ENCODE measurements at regions not wholly inside any gene's neighbourhood (a gene's known extent, or its start where the extent isn't known, plus 50 kb on each side); places are given as distances from the start of the nearest gene placed in this dataset.

DNA sequence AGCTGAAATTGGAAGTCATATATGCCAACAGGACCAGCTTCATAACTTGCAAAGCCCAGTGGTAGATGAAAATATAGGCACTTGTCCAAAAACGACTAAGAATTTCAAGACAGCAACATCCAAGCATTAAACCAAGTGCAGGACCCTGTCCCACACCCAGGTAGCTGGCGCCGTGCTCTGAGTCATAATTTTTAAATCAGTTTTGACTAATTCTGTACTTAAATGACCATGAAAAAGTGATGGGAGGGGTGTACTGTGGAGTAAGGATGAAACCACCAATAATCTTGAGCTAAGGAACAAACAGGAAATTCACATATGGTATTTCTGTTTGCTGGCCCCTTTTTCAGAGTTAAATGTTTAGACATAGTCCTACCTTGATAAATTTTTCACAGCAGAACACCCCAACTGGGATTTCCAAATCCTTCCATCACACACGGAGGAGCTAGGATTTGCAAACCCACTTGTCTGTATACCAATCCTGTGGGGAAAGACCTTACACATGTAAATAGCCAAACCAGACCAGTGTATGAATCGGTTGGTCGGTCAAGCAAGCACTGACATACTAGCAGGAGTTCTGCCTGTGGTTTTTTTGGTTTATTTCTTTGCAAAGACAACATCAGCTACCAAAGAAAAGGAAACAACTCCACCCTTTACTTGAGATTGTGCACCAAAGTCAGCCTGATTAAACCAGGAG, 235.7 kb upstream of the RAB4A start:
- H3K27me3 ChIP-seq: peaks cover 13% of the 10 kb centered on the region

DNA sequence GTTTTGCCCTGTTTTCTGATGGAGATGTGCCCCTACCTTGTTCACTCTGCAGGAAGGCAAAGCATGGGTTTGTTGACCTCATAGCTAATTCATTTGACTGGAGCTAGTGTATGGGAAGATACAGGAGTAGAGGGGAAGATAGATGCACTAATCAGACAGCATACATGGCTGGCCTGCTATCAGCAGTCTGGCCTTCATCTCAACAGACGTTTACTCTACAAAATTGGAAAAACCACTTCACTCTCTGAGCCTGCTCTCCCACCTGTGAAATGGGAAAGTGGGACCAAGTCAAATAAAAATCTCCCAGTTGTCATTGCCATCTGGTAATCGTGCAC, 235.2 kb upstream of the RAB4A start:
- H3K27me3 ChIP-seq: peaks cover 16% of the 10 kb centered on the region

More for the DNA sequence above, 235.7 kb upstream of the RAB4A start:
- H3K9me3 ChIP-seq: no peaks in the 10 kb centered on the region; the same call in 1 of the 2 replicates
- no peaks in the 10 kb centered on the region for H3K36me3 ChIP-seq
- no peak overlapping the region for H3K4me3 ChIP-seq
- DNase-seq: no peak

DNA sequence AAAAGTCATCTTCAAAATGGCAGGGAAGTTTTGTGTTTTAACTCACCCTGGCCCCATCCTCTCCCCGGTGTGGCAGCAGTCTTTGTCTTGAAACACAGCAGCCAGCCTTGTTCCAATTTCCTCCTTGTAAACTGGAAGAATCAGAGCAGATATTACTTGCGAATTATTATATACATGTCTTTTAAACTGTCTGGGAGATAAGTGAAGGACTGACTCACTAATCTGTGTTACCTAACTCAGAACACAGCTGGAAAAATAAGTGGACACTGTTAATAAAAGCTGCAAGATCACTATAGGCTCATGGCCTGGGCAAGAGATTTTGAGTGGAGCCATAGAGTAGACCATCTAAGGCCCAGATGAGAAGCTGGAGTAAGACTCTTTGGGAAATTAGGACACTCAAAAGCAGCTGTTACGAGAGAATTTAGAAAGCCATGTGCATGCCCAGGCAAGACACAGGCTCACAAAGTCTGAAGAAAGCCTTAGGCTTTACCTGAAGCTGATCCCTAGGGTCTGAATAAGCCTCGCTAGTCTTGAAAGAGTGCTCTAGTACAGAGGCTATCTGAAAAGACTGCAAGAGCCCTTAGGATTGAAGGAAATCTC, 233.0 kb upstream of the RAB4A start:
- Histone ChIP-seq H3K27me3 (peaks cover 23% of the 10 kb centered on the region), H3K9me3 (no peaks in the 10 kb centered on the region; the same call in 1 of the 2 replicates), H3K4me3 (no peak overlapping the region), H3K36me3 (no peaks in the 10 kb centered on the region)
- DNase-seq: no peak

More for the DNA sequence above, 235.2 kb upstream of the RAB4A start:
- H3K4me3 ChIP-seq: no peak overlapping the region
- H3K9me3 ChIP-seq: no peaks in the 10 kb centered on the region; the same call in 1 of the 2 replicates
- H3K36me3 ChIP-seq: no peaks in the 10 kb centered on the region
- no peak for DNase-seq

DNA sequence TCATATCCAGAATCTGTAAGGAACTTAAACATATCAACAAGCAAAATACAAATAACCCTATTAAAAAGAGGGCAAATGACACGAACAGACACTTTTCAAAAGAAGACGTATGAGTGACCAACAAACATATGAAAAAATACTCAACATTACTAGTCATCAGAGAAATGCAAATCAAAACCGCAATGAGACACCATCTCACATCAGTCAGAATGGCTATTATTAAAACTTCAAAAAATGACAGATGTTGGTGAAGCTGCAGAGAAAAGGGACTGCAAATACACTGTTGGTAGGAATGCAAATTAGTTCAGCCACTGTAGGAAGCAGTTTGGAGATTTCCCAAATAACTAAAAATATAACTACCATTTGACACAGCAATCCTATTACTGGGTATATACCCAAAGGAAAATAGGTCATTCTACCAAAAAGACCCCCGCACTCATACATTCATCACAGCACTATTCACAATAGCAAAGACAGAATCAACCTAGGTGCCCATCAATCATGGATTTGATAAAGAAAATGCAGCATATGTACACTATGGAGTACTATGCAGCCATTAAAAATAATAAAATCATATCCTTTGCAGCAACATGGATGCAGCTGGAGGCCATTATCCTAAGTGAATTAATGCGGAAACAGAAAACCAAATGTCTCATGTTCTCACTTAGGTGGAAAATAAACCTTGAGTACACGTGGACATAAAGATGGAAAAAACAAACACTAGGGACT, 230.1 kb upstream of the RAB4A start:
- DNase-seq: no peak
- Histone ChIP-seq H3K4me3 (no peak overlapping the region), H3K36me3 (no peaks in the 10 kb centered on the region), H3K9me3 (peaks cover 2% of the 10 kb centered on the region; the same call in 1 of the 2 replicates), H3K27me3 (peaks cover 44% of the 10 kb centered on the region)

DNA sequence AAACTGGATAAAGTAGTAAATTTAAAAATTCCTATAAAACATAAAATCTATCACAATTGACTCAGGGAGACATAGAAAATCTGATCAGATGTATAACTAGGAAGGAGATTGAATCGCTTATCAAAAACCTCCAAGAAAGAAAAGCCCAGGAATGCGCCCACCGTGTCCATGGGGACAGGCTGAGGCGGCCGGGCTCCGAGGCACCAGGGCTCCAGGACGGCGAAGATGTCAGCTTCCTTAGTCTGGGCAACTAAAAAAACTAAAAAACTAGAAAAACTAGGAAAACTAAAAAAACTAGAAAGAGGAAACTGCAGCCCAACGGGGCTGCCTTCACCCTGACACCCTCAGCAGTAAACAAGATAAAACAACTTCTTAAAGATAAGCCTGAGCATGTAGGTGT, 229.0 kb upstream of the RAB4A start:
- Histone ChIP-seq H3K9me3 (peaks cover 2% of the 10 kb centered on the region; the same call in 1 of the 2 replicates), H3K36me3 (no peaks in the 10 kb centered on the region), H3K4me3 (no peak overlapping the region), H3K27me3 (peaks cover 44% of the 10 kb centered on the region)
- DNase-seq: no peak

DNA sequence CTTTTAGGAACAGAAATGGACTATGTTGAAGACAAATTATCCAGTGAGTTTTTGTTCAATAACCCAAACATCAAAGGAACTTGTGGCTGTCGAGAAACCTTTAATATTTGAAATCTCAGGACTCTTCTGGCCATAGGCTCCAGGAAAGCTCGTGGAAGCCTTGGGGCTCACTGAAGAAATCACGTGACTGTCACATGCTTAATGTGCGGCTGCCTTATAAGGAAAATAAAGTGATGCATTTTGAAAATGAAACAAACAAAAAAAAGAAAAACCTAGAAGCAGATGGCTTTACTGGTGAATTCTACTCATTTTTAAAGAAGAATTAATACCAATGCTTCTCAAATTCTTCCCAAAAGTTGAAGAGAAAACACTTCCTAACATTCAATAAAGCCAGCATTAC, 228.4 kb upstream of the RAB4A start:
- Histone ChIP-seq H3K9me3 (peaks cover 2% of the 10 kb centered on the region; the same call in 1 of the 2 replicates), H3K36me3 (no peaks in the 10 kb centered on the region), H3K4me3 (no peak overlapping the region), H3K27me3 (peaks cover 44% of the 10 kb centered on the region)
- DNase-seq: no peak

DNA sequence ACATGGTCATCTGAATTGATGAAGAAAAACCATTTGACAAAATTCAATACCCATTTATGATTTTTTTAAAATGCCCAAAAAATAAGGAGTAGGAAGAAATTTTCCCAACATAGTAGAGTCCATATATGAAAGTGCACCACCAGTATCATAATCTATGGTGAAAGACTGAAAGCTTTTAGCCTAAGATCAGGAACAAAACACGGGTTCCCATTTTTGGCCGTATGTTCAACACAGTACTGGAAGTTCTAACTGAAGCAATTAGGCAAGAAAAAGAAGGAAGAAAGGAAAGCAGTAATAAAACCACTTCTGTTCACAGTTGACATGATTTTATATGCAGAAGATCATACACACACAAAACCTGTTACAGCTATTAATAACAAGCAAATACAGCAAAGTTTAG, 227.8 kb upstream of the RAB4A start:
- Histone ChIP-seq H3K9me3 (peaks cover 2% of the 10 kb centered on the region; the same call in 1 of the 2 replicates), H3K36me3 (no peaks in the 10 kb centered on the region), H3K4me3 (no peak overlapping the region), H3K27me3 (peaks cover 44% of the 10 kb centered on the region)
- DNase-seq: no peak

DNA sequence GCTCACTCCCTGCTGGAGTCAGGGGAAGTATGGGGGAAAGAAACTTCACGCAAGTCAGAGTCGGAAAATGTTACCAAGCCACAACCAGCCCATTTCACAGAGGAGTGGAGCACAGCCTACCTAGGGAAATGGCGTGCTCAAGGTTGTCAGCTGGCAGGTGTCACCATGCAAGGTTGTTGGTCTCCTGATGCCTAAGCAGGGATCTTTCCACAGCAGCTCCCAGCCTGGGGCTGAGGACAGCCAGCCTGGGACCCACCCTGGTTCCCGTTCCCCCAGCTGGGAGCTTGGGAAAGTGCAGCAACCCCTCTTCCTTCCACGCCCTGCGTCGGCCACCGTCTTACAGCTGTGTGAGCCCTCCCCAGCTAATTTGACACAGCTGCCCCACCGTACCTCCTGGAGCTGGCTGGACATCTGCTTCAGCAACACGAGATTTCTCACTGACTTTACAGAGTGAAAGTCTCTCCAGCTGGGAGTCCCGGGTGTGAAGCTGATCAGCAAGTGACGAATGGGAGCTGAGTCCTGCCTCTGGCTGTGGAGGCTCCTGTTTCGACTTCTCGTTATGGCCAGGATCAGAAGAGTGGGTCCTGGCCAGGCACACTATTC, 224.6 kb upstream of the RAB4A start:
- 0 out of 2 replicates have a peak, but pooled peaks cover 2% of the 10 kb centered on the region for H3K9me3 ChIP-seq
- H3K27me3 ChIP-seq: peaks cover 28% of the 10 kb centered on the region
- no peak for DNase-seq
- no peak overlapping the region for H3K4me3 ChIP-seq
- H3K36me3 ChIP-seq: no peaks in the 10 kb centered on the region

DNA sequence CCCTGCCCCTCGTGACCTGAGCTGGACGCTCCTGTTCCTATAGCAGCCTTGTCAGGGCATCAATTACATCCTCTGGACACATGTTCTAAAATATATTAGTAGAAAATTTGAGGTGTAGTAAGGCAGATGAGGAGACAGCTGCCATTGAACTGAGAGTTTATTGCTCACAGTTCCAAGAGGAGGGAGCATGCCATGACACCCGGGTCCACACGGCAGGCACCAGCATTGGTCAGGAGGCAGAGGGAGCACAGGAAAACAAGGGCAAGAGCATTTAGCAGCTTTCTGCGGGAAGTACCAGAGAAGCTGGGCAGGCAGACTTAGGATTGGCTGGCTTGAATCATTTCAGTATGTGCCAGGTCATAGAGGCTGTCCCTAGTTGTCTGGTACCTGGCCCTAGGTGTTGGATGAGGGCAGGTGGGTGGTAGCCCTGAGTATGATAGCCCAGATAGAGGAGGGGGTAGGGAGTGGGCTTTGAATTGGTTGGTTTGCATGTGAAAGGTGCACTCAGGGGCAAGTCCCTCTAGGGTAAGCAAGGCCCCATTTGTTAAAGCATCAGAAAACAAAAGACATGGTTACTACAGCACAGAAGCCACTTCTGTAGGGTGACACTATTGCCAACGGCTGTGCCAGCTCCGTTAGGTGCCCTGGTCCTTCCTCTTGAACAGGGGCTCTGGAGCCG, 223.6 kb upstream of the RAB4A start:
- Histone ChIP-seq H3K4me3 (no peak overlapping the region), H3K27me3 (peaks cover 32% of the 10 kb centered on the region), H3K9me3 (peaks cover 2% of the 10 kb centered on the region; the same call in 1 of the 2 replicates), H3K36me3 (no peaks in the 10 kb centered on the region)
- no peak for DNase-seq

DNA sequence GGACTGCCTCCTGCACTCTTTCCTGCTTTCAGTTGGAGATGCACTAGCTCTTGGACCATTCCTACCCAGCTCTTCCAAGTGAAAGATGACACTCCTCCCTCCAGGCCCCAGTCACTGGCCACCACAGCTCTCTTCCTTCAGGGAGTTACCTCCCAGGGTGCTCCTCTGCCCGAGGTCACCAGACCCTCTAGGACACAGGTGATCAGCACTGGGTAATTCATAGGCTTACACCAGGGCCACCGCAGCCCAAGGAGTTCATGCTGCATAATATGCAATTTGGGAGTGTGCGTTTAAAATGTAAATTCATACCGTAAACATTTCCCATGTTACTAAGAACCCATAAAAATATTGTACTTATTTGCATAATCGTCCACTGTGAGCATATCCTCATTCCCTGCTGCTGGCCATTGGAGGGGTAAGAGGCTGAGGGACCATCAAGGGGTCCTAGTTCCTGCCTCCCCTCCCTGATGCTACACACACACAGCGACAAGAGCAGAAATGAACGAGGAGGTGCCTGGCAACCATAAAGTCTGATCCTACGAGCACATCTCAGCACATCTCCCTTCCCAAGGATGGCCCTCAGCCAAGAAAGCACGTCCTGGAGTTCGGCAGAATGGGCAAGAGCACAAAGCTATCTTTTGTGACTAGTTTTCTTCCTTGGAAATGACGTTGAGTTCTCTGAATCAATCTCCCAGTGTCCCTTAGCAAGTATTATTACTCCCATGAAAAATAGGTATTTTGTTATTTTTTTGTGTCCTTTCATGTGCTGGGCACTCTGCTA, 222.9 kb upstream of the RAB4A start:
- no peaks in the 10 kb centered on the region for H3K36me3 ChIP-seq
- peaks cover 2% of the 10 kb centered on the region; the same call in 1 of the 2 replicates for H3K9me3 ChIP-seq
- peaks cover 27% of the 10 kb centered on the region for H3K27me3 ChIP-seq
- no peak for DNase-seq
- H3K4me3 ChIP-seq: no peak overlapping the region

DNA sequence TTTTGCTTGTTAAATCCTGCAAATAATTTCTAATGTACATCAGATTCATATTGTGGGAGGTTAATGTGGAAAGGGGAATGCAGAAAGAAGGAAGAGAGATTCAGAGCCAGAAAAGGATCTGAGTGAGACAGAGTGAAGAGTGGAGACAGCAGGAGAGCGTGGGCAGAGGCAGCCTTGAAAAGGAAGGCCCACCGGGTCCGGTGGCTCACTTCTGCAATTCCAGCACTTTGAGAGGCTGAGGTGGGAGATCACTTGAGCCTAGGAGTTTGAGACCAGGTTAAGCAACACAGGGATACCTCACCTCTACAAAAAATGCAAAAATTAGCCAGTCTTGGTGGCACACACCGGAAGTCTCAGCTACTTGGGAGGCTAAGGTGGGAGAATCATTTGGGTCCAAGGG, 222.0 kb upstream of the RAB4A start:
- Histone ChIP-seq H3K36me3 (no peaks in the 10 kb centered on the region), H3K9me3 (peaks cover 2% of the 10 kb centered on the region; the same call in 1 of the 2 replicates), H3K27me3 (peaks cover 19% of the 10 kb centered on the region), H3K4me3 (no peak overlapping the region)
- DNase-seq: no peak

DNA sequence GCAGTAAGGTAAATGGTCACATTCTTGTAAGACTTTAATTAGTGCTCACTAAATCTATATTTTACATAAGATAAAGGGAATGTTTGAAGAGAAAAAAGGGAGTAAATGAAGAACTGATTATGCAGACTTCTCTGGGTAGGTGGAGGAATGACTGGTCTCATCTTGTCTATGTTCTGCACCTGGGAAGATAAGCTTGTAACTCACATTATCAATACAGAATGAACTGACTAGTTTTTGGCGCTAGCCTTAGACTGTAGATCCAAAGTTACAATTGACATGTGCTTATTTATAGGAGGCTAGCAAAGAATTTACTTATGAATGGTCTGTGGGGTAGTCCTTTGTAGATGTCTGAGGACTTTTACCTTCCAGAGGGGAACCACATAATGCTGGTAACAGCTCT, 214.9 kb upstream of the RAB4A start:
- Histone ChIP-seq H3K27me3 (peaks cover 4% of the 10 kb centered on the region), H3K36me3 (no peaks in the 10 kb centered on the region), H3K4me3 (no peak overlapping the region), H3K9me3 (no peaks in the 10 kb centered on the region; the same call in 1 of the 2 replicates)
- no peak for DNase-seq

DNA sequence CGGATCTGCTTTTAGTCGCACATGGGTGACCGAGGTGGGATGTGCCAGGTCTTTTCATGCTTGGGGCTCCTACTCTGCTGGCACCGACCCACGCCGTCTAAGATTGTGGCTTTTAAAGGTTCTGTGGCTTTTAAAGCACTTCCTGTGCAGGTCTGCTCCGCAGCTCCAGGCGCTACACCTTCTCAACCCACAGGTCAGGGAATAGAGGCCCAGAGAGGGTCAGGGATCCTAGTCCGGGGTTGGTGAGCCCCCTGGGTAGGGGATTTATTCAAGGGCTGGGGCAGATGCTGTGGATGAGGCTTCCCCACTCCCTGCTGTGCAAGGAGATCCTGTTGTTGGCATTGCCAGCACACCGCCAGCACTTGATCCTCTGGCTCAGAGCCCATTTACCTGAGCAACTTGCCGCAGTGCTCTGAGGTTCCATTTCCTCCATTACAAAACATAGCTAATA, 212.8 kb upstream of the RAB4A start:
- Histone ChIP-seq H3K9me3 (no peaks in the 10 kb centered on the region), H3K27me3 (no peaks in the 10 kb centered on the region; the same call in 1 of the 2 replicates), H3K36me3 (no peaks in the 10 kb centered on the region), H3K4me3 (no peak overlapping the region)
- DNase-seq: no peak

DNA sequence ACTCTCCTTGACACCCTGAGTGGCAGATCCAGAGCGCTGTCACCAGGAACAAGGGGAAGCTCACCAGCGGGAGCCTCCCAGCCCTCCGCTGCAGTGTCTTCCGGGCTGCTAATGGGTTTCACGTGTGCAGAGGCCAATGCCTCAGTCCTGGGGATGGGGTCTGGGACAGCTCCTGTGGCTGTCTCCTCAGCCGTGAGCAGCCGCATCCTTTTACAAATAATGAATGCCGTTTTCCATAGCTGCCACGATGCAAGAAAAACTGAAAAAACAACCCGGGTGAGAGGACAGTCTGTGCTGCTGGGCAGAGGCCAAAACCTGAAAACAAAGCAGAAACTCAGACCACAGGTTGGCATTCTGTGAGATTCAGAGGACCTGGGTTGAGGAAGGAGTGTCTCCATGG, 212.2 kb upstream of the RAB4A start:
- H3K4me3 ChIP-seq: no peak overlapping the region
- H3K27me3 ChIP-seq: no peaks in the 10 kb centered on the region; the same call in 1 of the 2 replicates
- DNase-seq: no peak

DNA sequence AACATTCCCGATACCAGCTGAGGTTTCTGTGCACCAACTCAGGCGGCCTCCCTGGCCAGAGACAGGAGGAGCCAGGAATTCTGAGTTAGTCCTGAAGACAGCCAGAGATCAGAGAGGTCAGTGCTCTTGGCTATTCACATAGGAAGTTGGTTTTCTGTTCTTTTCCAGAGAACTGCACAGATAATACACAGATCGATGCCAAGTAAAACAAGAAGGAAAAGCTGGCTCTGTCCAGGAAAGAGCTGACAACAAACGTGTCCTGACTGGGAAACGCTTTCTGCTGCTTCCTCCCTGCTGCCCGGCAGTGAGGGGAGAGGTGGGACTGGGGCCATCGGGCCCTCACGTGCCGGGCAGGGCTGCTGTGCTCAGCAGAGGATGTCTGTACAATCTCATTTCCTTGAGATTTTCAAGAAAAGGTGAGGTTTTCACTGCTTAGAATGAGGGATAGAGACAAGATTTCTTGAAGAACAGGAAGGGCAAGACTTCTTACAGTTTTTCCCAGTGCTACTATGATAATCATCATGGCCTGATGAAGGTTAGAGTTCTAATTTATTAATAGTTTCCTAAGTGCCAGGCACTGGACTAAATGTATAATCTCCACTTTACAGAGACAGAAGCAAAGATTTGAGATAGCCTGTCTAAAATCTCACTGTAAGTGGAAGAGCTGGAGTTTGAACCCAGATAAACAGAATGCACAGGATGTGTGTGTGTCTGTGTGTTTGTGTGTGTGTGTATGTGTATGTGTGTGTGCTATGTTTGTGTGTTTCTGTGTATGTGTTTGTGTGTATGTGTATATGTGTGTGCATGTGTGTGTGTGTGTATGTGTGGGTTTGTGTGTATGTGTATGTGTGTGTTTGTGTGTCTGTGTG, 211.0 kb upstream of the RAB4A start:
- Histone ChIP-seq H3K27me3 (no peaks in the 10 kb centered on the region), H3K36me3 (no peaks in the 10 kb centered on the region), H3K9me3 (no peaks in the 10 kb centered on the region), H3K4me3 (no peak overlapping the region)
- DNase-seq: peak; percentile 79

More for the DNA sequence above, 212.2 kb upstream of the RAB4A start:
- Histone ChIP-seq H3K9me3 (no peaks in the 10 kb centered on the region), H3K36me3 (no peaks in the 10 kb centered on the region)
